ENCODE measurements at regions not wholly inside any gene's neighbourhood (a gene's known extent, or its start where the extent isn't known, plus 50 kb on each side); places are given as distances from the start of the nearest gene placed in this dataset.

DNA sequence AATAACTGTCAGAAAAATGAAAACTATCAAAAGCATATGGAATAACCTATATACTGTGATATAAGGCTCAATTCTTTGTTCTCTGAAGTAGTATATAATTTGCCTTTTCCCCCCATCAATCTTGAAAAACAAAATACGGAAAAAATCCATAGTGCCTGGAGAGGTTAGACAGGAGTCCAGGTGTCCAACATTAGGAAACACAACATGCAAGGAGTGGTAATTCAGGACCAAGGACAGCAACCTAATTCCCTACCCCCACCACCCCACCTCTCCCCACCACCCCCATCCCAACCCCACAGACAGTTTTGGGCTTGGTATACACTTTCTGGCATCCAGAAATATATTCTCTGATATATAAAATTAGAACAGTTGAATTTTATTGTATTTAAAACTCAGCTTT lies 55.1 kb upstream of the SLC25A26 start:
- TF ChIP-seq CTCF (IDR thresholded peaks at IDR 0.05) (no peak), ZFX (IDR thresholded peaks at IDR 0.05; ENCODE audit: borderline replicate concordance) (no peak)

All from 22Rv1 (cell line).